Caco-2 (cell line): ENCODE measurements at regions not wholly inside any gene's neighbourhood (a gene's known extent, or its start where the extent isn't known, plus 50 kb on each side); places are given as distances from the start of the nearest gene placed in this dataset.

Experiments used
- BruUV-seq: library from RNA; stranded (reverse); fragments of 400-500 nt; replicated peaks from 2 replicates; lab custom pipeline; 2021; lab: Mats Ljungman, UMichigan
- CTCF ChIA-PET: fragments of 300-600 bp; sonication (Branson Sonifier 250); formaldehyde crosslinking; loops from one replicate; lab custom pipeline; 2022; ENCODE audit warnings: antibody characterized with exemption; lab: Charles Lee
- POLR2A ChIA-PET: fragments of 300-600 bp; sonication (Branson Sonifier 250); formaldehyde crosslinking; loops from one replicate; lab custom pipeline; 2022; ENCODE audit warnings: antibody characterized with exemption; lab: Charles Lee
- DNase-seq, 2 experiments: peaks; one replicate each; pipeline versions ENCODE4 v3.0.0 to v3.0.0-alpha.2; 2020 to 2022
- H3K27me3 ChIP-seq: replicated peaks from 2 replicates; pipeline ENCODE4 v1.6.0; 2011; ENCODE audit warnings: low read length; ENCODE audit not compliant: control insufficient read depth, insufficient read depth
- H3K36me3 ChIP-seq: 2 replicates; pipeline ENCODE4 v1.5.1; 2011; ENCODE audit warnings: low read length; ENCODE audit not compliant: control insufficient read depth, insufficient read depth
- H3K4me1 ChIP-seq: fragments of 250-450 bp; sonication (Bioruptor Pico); 2 replicates; pipeline ENCODE4 v1.5.1; 2020; ENCODE audit warnings: mild to moderate bottlenecking
- H3K4me3 ChIP-seq: 2 replicates; pipeline ENCODE4 v1.5.1; 2011; ENCODE audit warnings: low read depth, mild to moderate bottlenecking, control low read depth, low read length
- H3K9me3 ChIP-seq: fragments of 250-450 bp; sonication (Bioruptor Pico); 2 replicates; pipeline ENCODE4 v1.5.1; 2020; ENCODE audit warnings: mild to moderate bottlenecking, moderate library complexity
- H3K27ac Mint-ChIP-seq: one replicate; pipeline ENCODE4 v1.8.0; 2022; ENCODE audit warnings: mixed read lengths; ENCODE audit not compliant: unreplicated experiment
- H3K27me3 Mint-ChIP-seq: one replicate; pipeline ENCODE4 v1.8.0; 2022; ENCODE audit warnings: mixed read lengths; ENCODE audit not compliant: insufficient read depth, unreplicated experiment
- H3K36me3 Mint-ChIP-seq: one replicate; pipeline ENCODE4 v1.8.0; 2022; ENCODE audit warnings: mild to moderate bottlenecking, mixed read lengths; ENCODE audit not compliant: insufficient read depth, unreplicated experiment
- H3K4me1 Mint-ChIP-seq: one replicate; pipeline ENCODE4 v1.8.0; 2022; ENCODE audit warnings: low read depth, mixed read lengths; ENCODE audit not compliant: unreplicated experiment
- H3K4me3 Mint-ChIP-seq: one replicate; pipeline ENCODE4 v1.8.0; 2022; ENCODE audit warnings: mild to moderate bottlenecking, moderate library complexity, mixed read lengths; ENCODE audit not compliant: unreplicated experiment
- H3K9me3 Mint-ChIP-seq: one replicate; pipeline ENCODE4 v1.8.0; 2022; ENCODE audit warnings: mixed read lengths; ENCODE audit not compliant: unreplicated experiment
- CTCF ChIP-seq, 2 experiments: fragments of 200-600 bp in 1 of 2; IDR thresholded peaks; 1 replicate in 1 of 2; 2 replicates in 1 of 2; pipeline versions ENCODE4 v1.5.1 to v1.8.0; 2011 to 2022; ENCODE audit warnings: antibody characterized with exemption in 1 of 2, control low read depth in 1 of 2, inconsistent platforms in 1 of 2, low read depth in 1 of 2, low read length in 1 of 2, mild to moderate bottlenecking in 1 of 2, moderate library complexity in 1 of 2; ENCODE audit not compliant: insufficient read depth in 1 of 2, severe bottlenecking in 1 of 2, unreplicated experiment in 1 of 2
- intact Hi-C: fragments of 100-400 bp; cut with micrococcal nuclease; formaldehyde crosslinking; loops from one replicate; pipeline ENCODE4 v1.10.0; 2022; ENCODE audit not compliant: unreplicated experiment

GRCh38 chr5:158162479-158163034 lies 303.6 kb upstream of the CLINT1 start:
- no peaks in the 10 kb centered on the region for H3K4me1 Mint-ChIP-seq
- DNase-seq, result no peak
- ChIA-PET CTCF (no interaction called here), POLR2A (no interaction called here)
- H3K9me3 ChIP-seq, result no peaks in the 10 kb centered on the region
- H3K27me3 ChIP-seq, result peaks cover 2% of the 10 kb centered on the region
- H3K4me3 ChIP-seq, result no peak overlapping the region
- no peaks in the 10 kb centered on the region for H3K9me3 Mint-ChIP-seq
- H3K4me1 ChIP-seq, result peaks cover 8% of the 10 kb centered on the region
- intact Hi-C loops, result no loop called here
- H3K4me3 Mint-ChIP-seq, result no peak overlapping the region
- peaks cover 11% of the 10 kb centered on the region for H3K27me3 Mint-ChIP-seq
- no TSS peak for BruUV-seq
- no peak overlapping the region for H3K27ac Mint-ChIP-seq
- H3K36me3 Mint-ChIP-seq, result no peaks in the 10 kb centered on the region
- no peak for TF ChIP-seq CTCF (IDR thresholded peaks at IDR 0.05; ENCODE audit: insufficient read depth in 1 of 2, low read depth in 1 of 2, low read length in 1 of 2, severe bottlenecking in 1 of 2, unreplicated experiment in 1 of 2)
- no peaks in the 10 kb centered on the region for H3K36me3 ChIP-seq

GRCh38 chr5:158162026-158162425 lies 303.1 kb upstream of the CLINT1 start:
- H3K36me3 Mint-ChIP-seq, result no peaks in the 10 kb centered on the region
- intact Hi-C loops, result no loop called here
- H3K4me3 ChIP-seq, result no peak overlapping the region
- no peak for TF ChIP-seq CTCF (IDR thresholded peaks at IDR 0.05; ENCODE audit: insufficient read depth in 1 of 2, low read depth in 1 of 2, low read length in 1 of 2, severe bottlenecking in 1 of 2, unreplicated experiment in 1 of 2)
- CTCF ChIA-PET, result no interaction called here
- H3K4me3 Mint-ChIP-seq, result no peak overlapping the region
- no peaks in the 10 kb centered on the region for H3K36me3 ChIP-seq
- H3K9me3 Mint-ChIP-seq, result no peaks in the 10 kb centered on the region
- no TSS peak for BruUV-seq
- POLR2A ChIA-PET, result no interaction called here
- peaks cover 2% of the 10 kb centered on the region for H3K27me3 ChIP-seq
- peaks cover 8% of the 10 kb centered on the region for H3K4me1 ChIP-seq
- no peaks in the 10 kb centered on the region for H3K4me1 Mint-ChIP-seq
- no peak overlapping the region for H3K27ac Mint-ChIP-seq
- DNase-seq, result no peak
- H3K9me3 ChIP-seq, result no peaks in the 10 kb centered on the region
- H3K27me3 Mint-ChIP-seq, result peaks cover 11% of the 10 kb centered on the region

- no peaks in the 10 kb centered on the region for H3K4me1 ChIP-seq
- H3K4me3 Mint-ChIP-seq, result no peak overlapping the region
- no peaks in the 10 kb centered on the region for H3K9me3 Mint-ChIP-seq
- H3K36me3 Mint-ChIP-seq, result no peaks in the 10 kb centered on the region
- BruUV-seq, result no TSS peak
- DNase-seq, result no peak
- no peak overlapping the region for H3K27ac Mint-ChIP-seq
- TF ChIP-seq CTCF (IDR thresholded peaks at IDR 0.05; ENCODE audit: insufficient read depth in 1 of 2, low read depth in 1 of 2, low read length in 1 of 2, severe bottlenecking in 1 of 2, unreplicated experiment in 1 of 2), result no peak
- H3K4me3 ChIP-seq, result no peak overlapping the region
- H3K27me3 ChIP-seq, result peaks cover 2% of the 10 kb centered on the region
- H3K4me1 Mint-ChIP-seq, result no peaks in the 10 kb centered on the region
- H3K9me3 ChIP-seq, result no peaks in the 10 kb centered on the region
- peaks cover 14% of the 10 kb centered on the region for H3K27me3 Mint-ChIP-seq
- POLR2A ChIA-PET, result no interaction called here
- intact Hi-C loops, result no loop called here
- CTCF ChIA-PET, result no interaction called here
- no peaks in the 10 kb centered on the region for H3K36me3 ChIP-seq
These were observed 300.7 kb upstream of the CLINT1 start for GRCh38 chr5:158159621-158160020.
